B cell (primary cell): ENCODE measurements at regions not wholly inside any gene's neighbourhood (a gene's known extent, or its start where the extent isn't known, plus 50 kb on each side); places are given as distances from the start of the nearest gene placed in this dataset.

Source experiments
- ATAC-seq: fragments of 200-7000 bp; cut with Tn5 transposase; one replicate; pipeline ENCODE4 v1.10.0; 2021; ENCODE audit warnings: low read depth, mild to moderate bottlenecking, moderate number of reproducible peaks, moderate library complexity
- CTCF ChIA-PET: fragments of 350-600 bp; sonication (Branson Sonifier 250); formaldehyde crosslinking; loops from one replicate; lab custom pipeline; 2021; ENCODE audit warnings: antibody characterized with exemption, inconsistent platforms; lab: Charles Lee
- POLR2A ChIA-PET: fragments of 350-600 bp; sonication (Branson Sonifier 250); formaldehyde crosslinking; loops from one replicate; lab custom pipeline; 2021; ENCODE audit warnings: antibody characterized with exemption; lab: Charles Lee
- DNase-seq: peaks from one replicate; pipeline ENCODE4 v3.0.0; 2013
- H2AFZ ChIP-seq: 2 replicates; pipeline ENCODE4 v1.6.1; 2012; ENCODE audit warnings: mild to moderate bottlenecking, low read depth, low read length; ENCODE audit not compliant: insufficient read depth, poor library complexity, severe bottlenecking
- H3K27ac ChIP-seq, 2 donors: 1 replicate in 1 of 2; 2 replicates in 1 of 2; pipeline ENCODE4 v1.5.1; 2012 to 2013; ENCODE audit warnings: low read length in 2 of 2, mild to moderate bottlenecking in 2 of 2, moderate library complexity in 1 of 2
- H3K27me3 ChIP-seq, 4 experiments: fragments of 200-600 bp in 1 of 4; sonication (generic) in 1 of 4; replicated peaks in 1 of 4; 1 replicate in 2 of 4; 2 replicates in 2 of 4; pipeline versions ENCODE4 v1.6.1 to v1.7.0; 2013 to 2016; ENCODE audit warnings: low read length in 3 of 4, mild to moderate bottlenecking in 2 of 4, mixed read lengths in 1 of 4, moderate library complexity in 1 of 4; ENCODE audit not compliant: insufficient read depth in 4 of 4, control insufficient read depth in 3 of 4; ENCODE audit errors: control extremely low read depth in 1 of 4
- H3K36me3 ChIP-seq, 2 experiments: replicated peaks in 1 of 2; 1 replicate in 1 of 2; 2 replicates in 1 of 2; pipeline versions ENCODE4 v1.6.1 to v1.7.1; 2013; ENCODE audit warnings: low read length in 1 of 2; ENCODE audit not compliant: insufficient read depth in 2 of 2, control insufficient read depth in 1 of 2; ENCODE audit errors: control extremely low read depth in 1 of 2, extremely low read depth in 1 of 2
- H3K4me1 ChIP-seq, 2 donors: fragments of 200-600 bp in 1 of 2; sonication (generic) in 1 of 2; 1 replicate in 1 of 2; 2 replicates in 1 of 2; pipeline versions ENCODE4 v1.5.1 to v1.6.1; 2013 to 2017; ENCODE audit warnings: low read length in 2 of 2; ENCODE audit not compliant: control insufficient read depth in 2 of 2, insufficient read depth in 2 of 2
- H3K4me2 ChIP-seq: replicated peaks from 2 replicates; pipeline ENCODE3; 2012; ENCODE audit warnings: mild to moderate bottlenecking, low read depth, low read length; ENCODE audit not compliant: poor library complexity, severe bottlenecking
- H3K4me3 ChIP-seq, 5 experiments: fragments of 200-600 bp in 1 of 5; sonication (generic) in 1 of 5; 1 replicate in 3 of 5; 2 replicates in 2 of 5; pipeline versions ENCODE4 v1.5.1 to v1.7.0; 2011 to 2016; ENCODE audit warnings: low read length in 4 of 5, mild to moderate bottlenecking in 4 of 5, low read depth in 2 of 5, control low read depth in 1 of 5, moderate library complexity in 1 of 5; ENCODE audit not compliant: insufficient read depth in 1 of 5; ENCODE audit errors: control extremely low read depth in 1 of 5, extremely low read depth in 1 of 5
- H3K79me2 ChIP-seq: fragments of 200-600 bp; sonication (generic); one replicate; pipeline ENCODE4 v1.6.0; 2016; ENCODE audit warnings: low read length; ENCODE audit not compliant: control insufficient read depth, insufficient read depth
- H3K9ac ChIP-seq: fragments of 200-600 bp; sonication (generic); 2 replicates; pipeline ENCODE4 v1.6.1; 2017; ENCODE audit warnings: mild to moderate bottlenecking, low read length, moderate library complexity
- H3K9me3 ChIP-seq, 3 donors: one replicate each; pipeline versions ENCODE4 v1.6.1 to v1.7.1; 2013; ENCODE audit warnings: low read length in 2 of 3; ENCODE audit not compliant: control insufficient read depth in 2 of 3, insufficient read depth in 1 of 3; ENCODE audit errors: control extremely low read depth in 1 of 3
- H4K20me1 ChIP-seq: 2 replicates; pipeline ENCODE4 v1.6.0; 2012; ENCODE audit warnings: mild to moderate bottlenecking, low read length; ENCODE audit not compliant: insufficient read depth, control insufficient read depth, poor library complexity, severe bottlenecking
- H3K27ac Mint-ChIP-seq: one replicate; pipeline ENCODE4 v1.8.0; 2021; ENCODE audit warnings: mixed read lengths
- H3K27me3 Mint-ChIP-seq: one replicate; pipeline ENCODE4 v1.8.0; 2021; ENCODE audit warnings: mixed read lengths
- H3K4me1 Mint-ChIP-seq: one replicate; pipeline ENCODE4 v1.8.0; 2021; ENCODE audit warnings: mixed read lengths
- H3K4me3 Mint-ChIP-seq: one replicate; pipeline ENCODE4 v1.8.0; 2021; ENCODE audit warnings: mixed read lengths
- H3K9me3 Mint-ChIP-seq: one replicate; pipeline ENCODE4 v1.8.0; 2022; ENCODE audit warnings: mixed read lengths; ENCODE audit not compliant: insufficient read depth
- EZH2 ChIP-seq: IDR thresholded peaks from 2 replicates; pipeline ENCODE4 v1.6.1; 2012; ENCODE audit warnings: borderline replicate concordance, low read depth, mild to moderate bottlenecking, moderate library complexity, low read length; ENCODE audit not compliant: insufficient read depth, poor library complexity, severe bottlenecking
- WGBS: methylation state at CpG from one replicate; pipeline ENCODE4 v1.1.5; 2013; ENCODE audit warnings: missing lambda C conversion rate; ENCODE audit not compliant: insufficient coverage; 5-methylcytosine and 5-hydroxymethylcytosine counted together
- intact Hi-C: fragments of 100-400 bp; cut with micrococcal nuclease; formaldehyde crosslinking; loops from one replicate; pipeline ENCODE4 v1.10.0; 2022
- TF ChIP-seq, protein P1 (sequence below): fragments of 200-600 bp; IDR thresholded peaks from one replicate; pipeline ENCODE4 v1.8.0; 2022; ENCODE audit warnings: antibody characterized with exemption, mild to moderate bottlenecking

DNA sequence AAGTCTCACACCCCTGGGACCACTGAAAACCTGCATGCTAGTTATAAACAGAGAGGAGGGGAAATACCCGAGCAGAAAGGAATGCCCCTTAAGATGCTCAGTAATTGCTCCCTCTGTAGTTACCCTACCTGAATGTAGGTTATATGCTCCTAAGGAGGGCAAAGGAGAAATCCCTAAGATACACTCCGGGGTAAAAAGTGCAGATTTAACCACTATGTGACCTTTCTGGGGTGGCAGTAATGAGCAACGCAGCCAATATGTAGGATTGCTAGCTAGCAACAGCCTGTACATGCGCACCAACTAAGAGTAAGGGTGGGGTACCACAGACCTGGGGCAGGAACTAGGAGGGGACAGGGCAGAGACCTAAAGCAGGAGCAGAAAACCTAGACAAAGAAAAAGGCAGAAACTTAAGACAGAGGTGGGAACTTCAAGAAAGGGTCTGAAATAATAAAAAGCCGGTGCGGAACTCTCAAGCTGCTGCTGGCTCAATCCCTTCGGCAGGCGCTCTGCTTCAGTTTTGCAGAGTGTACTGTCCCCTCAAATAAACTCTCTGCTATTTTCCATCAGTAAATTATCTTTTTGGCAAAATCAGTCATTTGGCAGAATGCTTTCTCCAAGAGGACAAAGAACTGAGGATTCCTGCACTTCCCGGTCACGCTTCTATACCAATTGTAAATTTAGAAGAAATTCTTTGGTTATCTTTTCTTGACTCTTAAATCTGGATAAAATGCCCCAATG, 823.8 kb downstream of the CDH11 start:
- no peak for DNase-seq
- Histone ChIP-seq H3K27me3 (no peaks in the 10 kb centered on the region), H2AFZ (no peak overlapping the region), H3K27ac (no peak overlapping the region), H3K9me3 (no peaks in the 10 kb centered on the region), H3K9ac (no peak overlapping the region), H3K79me2 (no peaks in the 10 kb centered on the region), H4K20me1 (no peaks in the 10 kb centered on the region), H3K4me1 (no peaks in the 10 kb centered on the region), H3K4me3 (no peak overlapping the region), H3K36me3 (no peaks in the 10 kb centered on the region), H3K4me2 (no peak overlapping the region)
- POLR2A ChIA-PET: no interaction called here
- CTCF ChIA-PET: no interaction called here
- no peak for ATAC-seq
- WGBS: 83% methylated on average over 6 of the region's 10 CpGs
- TF ChIP-seq EZH2: no peak
- TF ChIP-seq, protein P1, sequence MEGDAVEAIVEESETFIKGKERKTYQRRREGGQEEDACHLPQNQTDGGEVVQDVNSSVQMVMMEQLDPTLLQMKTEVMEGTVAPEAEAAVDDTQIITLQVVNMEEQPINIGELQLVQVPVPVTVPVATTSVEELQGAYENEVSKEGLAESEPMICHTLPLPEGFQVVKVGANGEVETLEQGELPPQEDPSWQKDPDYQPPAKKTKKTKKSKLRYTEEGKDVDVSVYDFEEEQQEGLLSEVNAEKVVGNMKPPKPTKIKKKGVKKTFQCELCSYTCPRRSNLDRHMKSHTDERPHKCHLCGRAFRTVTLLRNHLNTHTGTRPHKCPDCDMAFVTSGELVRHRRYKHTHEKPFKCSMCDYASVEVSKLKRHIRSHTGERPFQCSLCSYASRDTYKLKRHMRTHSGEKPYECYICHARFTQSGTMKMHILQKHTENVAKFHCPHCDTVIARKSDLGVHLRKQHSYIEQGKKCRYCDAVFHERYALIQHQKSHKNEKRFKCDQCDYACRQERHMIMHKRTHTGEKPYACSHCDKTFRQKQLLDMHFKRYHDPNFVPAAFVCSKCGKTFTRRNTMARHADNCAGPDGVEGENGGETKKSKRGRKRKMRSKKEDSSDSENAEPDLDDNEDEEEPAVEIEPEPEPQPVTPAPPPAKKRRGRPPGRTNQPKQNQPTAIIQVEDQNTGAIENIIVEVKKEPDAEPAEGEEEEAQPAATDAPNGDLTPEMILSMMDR: no peak
- intact Hi-C loops: no loop called here
- no peak overlapping the region for H3K27ac Mint-ChIP-seq
- peaks cover 3% of the 10 kb centered on the region for H3K9me3 Mint-ChIP-seq
- no peaks in the 10 kb centered on the region for H3K4me1 Mint-ChIP-seq
- H3K27me3 Mint-ChIP-seq: no peaks in the 10 kb centered on the region
- no peak overlapping the region for H3K4me3 Mint-ChIP-seq

DNA sequence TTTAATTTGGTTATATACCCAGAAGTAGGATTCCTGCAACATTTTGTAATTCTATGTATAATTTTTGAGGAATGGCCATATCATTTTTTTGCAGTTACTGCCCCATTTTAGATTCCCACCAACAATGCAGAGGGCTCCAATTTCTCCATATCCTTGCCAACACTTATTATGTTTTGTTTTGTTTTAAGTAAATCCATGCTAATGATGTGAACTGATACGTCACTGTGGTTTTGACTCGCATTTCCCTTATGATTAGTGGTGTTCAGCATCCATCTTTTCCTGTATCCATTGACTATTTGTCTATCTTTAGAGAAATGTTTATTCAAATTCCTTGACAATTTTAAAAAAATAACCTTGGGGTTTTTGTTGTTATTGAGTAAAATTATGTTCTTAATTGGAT, 826.4 kb downstream of the CDH11 start:
- ChIA-PET CTCF (no interaction called here), POLR2A (no interaction called here)
- no peak overlapping the region for H3K4me3 ChIP-seq
- no peaks in the 10 kb centered on the region for H3K4me1 ChIP-seq
- H3K27ac ChIP-seq: no peak overlapping the region
- no peak for TF ChIP-seq EZH2
- TF ChIP-seq, protein P1: no peak
- Mint-ChIP-seq H3K9me3 (peaks cover 3% of the 10 kb centered on the region), H3K4me1 (no peaks in the 10 kb centered on the region), H3K4me3 (no peak overlapping the region), H3K27ac (no peak overlapping the region), H3K27me3 (no peaks in the 10 kb centered on the region)
- DNase-seq (no peak), ATAC-seq (no peak)
- H3K9ac ChIP-seq: no peak overlapping the region
- intact Hi-C loops: no loop called here
- no peak overlapping the region for H2AFZ ChIP-seq
- no peaks in the 10 kb centered on the region for H3K27me3 ChIP-seq
- H4K20me1 ChIP-seq: no peaks in the 10 kb centered on the region
- WGBS: no CpG with 5 or more reads among the region's 2 CpGs
- no peaks in the 10 kb centered on the region for H3K9me3 ChIP-seq
- no peaks in the 10 kb centered on the region for H3K79me2 ChIP-seq
- H3K36me3 ChIP-seq: no peaks in the 10 kb centered on the region
- H3K4me2 ChIP-seq: no peak overlapping the region
